ENCODE measurements at regions not wholly inside any gene's neighbourhood (a gene's known extent, or its start where the extent isn't known, plus 50 kb on each side); places are given as distances from the start of the nearest gene placed in this dataset.
"Not testable (repeated sequence)": the region's sequence is repeated elsewhere in the genome, so short reads cannot be mapped to it uniquely, and the experiment has no call there.

DNA sequence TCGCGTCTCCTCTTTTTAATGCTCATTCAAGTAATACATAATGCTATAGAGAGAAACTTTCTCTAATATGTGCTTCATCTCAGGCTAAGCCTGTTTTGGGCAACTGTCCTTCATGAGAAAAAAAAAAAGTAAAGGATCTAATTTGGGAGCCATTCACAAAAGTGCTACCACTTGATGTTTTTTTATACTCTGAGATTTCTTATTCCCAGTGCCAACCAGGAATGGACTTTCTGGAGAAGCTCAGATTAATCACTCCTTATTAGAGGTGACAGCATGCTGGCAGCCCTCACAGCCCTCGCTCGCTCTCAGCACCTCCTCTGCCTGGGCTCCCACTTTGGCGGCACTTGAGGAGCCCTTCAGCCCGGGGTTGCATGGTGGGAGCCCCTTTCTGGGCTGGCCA is 51.9 kb upstream of the CLEC6A start:
- TF ChIP-seq, protein P1, sequence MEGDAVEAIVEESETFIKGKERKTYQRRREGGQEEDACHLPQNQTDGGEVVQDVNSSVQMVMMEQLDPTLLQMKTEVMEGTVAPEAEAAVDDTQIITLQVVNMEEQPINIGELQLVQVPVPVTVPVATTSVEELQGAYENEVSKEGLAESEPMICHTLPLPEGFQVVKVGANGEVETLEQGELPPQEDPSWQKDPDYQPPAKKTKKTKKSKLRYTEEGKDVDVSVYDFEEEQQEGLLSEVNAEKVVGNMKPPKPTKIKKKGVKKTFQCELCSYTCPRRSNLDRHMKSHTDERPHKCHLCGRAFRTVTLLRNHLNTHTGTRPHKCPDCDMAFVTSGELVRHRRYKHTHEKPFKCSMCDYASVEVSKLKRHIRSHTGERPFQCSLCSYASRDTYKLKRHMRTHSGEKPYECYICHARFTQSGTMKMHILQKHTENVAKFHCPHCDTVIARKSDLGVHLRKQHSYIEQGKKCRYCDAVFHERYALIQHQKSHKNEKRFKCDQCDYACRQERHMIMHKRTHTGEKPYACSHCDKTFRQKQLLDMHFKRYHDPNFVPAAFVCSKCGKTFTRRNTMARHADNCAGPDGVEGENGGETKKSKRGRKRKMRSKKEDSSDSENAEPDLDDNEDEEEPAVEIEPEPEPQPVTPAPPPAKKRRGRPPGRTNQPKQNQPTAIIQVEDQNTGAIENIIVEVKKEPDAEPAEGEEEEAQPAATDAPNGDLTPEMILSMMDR (IDR thresholded peaks at IDR 0.05): not testable (repeated sequence)
- TF ChIP-seq HDAC2 (IDR thresholded peaks at IDR 0.05); HOXA7 (CRISPR knock-in tag; IDR thresholded peaks at IDR 0.05): not testable (repeated sequence)
- TF ChIP-seq, protein P2, sequence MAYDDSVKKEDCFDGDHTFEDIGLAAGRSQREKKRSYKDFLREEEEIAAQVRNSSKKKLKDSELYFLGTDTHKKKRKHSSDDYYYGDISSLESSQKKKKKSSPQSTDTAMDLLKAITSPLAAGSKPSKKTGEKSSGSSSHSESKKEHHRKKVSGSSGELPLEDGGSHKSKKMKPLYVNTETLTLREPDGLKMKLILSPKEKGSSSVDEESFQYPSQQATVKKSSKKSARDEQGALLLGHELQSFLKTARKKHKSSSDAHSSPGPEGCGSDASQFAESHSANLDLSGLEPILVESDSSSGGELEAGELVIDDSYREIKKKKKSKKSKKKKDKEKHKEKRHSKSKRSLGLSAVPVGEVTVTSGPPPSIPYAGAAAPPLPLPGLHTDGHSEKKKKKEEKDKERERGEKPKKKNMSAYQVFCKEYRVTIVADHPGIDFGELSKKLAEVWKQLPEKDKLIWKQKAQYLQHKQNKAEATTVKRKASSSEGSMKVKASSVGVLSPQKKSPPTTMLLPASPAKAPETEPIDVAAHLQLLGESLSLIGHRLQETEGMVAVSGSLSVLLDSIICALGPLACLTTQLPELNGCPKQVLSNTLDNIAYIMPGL (CRISPR knock-in tag; IDR thresholded peaks at IDR 0.05; ENCODE audit: borderline replicate concordance): not testable (repeated sequence)
- TF ChIP-seq, protein P3, sequence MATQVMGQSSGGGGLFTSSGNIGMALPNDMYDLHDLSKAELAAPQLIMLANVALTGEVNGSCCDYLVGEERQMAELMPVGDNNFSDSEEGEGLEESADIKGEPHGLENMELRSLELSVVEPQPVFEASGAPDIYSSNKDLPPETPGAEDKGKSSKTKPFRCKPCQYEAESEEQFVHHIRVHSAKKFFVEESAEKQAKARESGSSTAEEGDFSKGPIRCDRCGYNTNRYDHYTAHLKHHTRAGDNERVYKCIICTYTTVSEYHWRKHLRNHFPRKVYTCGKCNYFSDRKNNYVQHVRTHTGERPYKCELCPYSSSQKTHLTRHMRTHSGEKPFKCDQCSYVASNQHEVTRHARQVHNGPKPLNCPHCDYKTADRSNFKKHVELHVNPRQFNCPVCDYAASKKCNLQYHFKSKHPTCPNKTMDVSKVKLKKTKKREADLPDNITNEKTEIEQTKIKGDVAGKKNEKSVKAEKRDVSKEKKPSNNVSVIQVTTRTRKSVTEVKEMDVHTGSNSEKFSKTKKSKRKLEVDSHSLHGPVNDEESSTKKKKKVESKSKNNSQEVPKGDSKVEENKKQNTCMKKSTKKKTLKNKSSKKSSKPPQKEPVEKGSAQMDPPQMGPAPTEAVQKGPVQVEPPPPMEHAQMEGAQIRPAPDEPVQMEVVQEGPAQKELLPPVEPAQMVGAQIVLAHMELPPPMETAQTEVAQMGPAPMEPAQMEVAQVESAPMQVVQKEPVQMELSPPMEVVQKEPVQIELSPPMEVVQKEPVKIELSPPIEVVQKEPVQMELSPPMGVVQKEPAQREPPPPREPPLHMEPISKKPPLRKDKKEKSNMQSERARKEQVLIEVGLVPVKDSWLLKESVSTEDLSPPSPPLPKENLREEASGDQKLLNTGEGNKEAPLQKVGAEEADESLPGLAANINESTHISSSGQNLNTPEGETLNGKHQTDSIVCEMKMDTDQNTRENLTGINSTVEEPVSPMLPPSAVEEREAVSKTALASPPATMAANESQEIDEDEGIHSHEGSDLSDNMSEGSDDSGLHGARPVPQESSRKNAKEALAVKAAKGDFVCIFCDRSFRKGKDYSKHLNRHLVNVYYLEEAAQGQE (IDR thresholded peaks at IDR 0.05): not testable (repeated sequence)
